HG03066 (cell line): ENCODE measurements at regions not wholly inside any gene's neighbourhood (a gene's known extent, or its start where the extent isn't known, plus 50 kb on each side); places are given as distances from the start of the nearest gene placed in this dataset.

ENCODE experiments used
- ATAC-seq: cut with Tn5 transposase; IDR thresholded peaks from one replicate; pipeline ENCODE4 v1.9.1; 2021; ENCODE audit warnings: low read depth; ENCODE audit not compliant: unreplicated experiment

- ATAC-seq, result no peak
Observed at GRCh38 chr10:90171014-90171722, 469.8 kb downstream of the KIF20B start.

- ATAC-seq, result no peak
Observed at GRCh38 chr10:90174531-90174930, 473.1 kb downstream of the KIF20B start.

GRCh38 chr10:90175161-90175681, 473.8 kb downstream of the KIF20B start:
- ATAC-seq, result no peak

- no peak for ATAC-seq
Observed at GRCh38 chr10:90179696-90180407, 478.5 kb downstream of the KIF20B start.

- no peak for ATAC-seq
Observed at GRCh38 chr10:90180886-90181691, 479.7 kb downstream of the KIF20B start.

GRCh38 chr10:90192825-90193224, 491.4 kb downstream of the KIF20B start:
- ATAC-seq, result no peak

GRCh38 chr10:90193240-90193985, 492.0 kb downstream of the KIF20B start:
- no peak for ATAC-seq

- ATAC-seq, result no peak
Observed at GRCh38 chr10:90195288-90195840, 494.0 kb downstream of the KIF20B start.

- no peak for ATAC-seq
Observed at GRCh38 chr10:90197766-90198165, 496.4 kb downstream of the KIF20B start.

GRCh38 chr10:90199093-90199492, 497.7 kb downstream of the KIF20B start:
- ATAC-seq, result no peak

- ATAC-seq, result no peak
Observed at GRCh38 chr10:90199513-90199912, 498.1 kb downstream of the KIF20B start.

- no peak for ATAC-seq
Observed at GRCh38 chr10:90204131-90204955, 503.0 kb downstream of the KIF20B start.

- ATAC-seq, result no peak
Observed at GRCh38 chr10:90204956-90205314, 503.5 kb downstream of the KIF20B start.

GRCh38 chr10:90205340-90205739, 503.9 kb downstream of the KIF20B start:
- no peak for ATAC-seq

- no peak for ATAC-seq
Observed at GRCh38 chr10:90213346-90213745, 512.0 kb downstream of the KIF20B start.

- no peak for ATAC-seq
Observed at GRCh38 chr10:90218846-90219245, 517.5 kb downstream of the KIF20B start.

- no peak for ATAC-seq
Observed at GRCh38 chr10:90222372-90222771, 521.0 kb downstream of the KIF20B start.

- no peak for ATAC-seq
Observed at GRCh38 chr10:90222939-90223338, 521.5 kb downstream of the KIF20B start.

GRCh38 chr10:90224791-90225566, 523.6 kb downstream of the KIF20B start:
- no peak for ATAC-seq
